ENCODE measurements at regions not wholly inside any gene's neighbourhood (a gene's known extent, or its start where the extent isn't known, plus 50 kb on each side); places are given as distances from the start of the nearest gene placed in this dataset.

DNA sequence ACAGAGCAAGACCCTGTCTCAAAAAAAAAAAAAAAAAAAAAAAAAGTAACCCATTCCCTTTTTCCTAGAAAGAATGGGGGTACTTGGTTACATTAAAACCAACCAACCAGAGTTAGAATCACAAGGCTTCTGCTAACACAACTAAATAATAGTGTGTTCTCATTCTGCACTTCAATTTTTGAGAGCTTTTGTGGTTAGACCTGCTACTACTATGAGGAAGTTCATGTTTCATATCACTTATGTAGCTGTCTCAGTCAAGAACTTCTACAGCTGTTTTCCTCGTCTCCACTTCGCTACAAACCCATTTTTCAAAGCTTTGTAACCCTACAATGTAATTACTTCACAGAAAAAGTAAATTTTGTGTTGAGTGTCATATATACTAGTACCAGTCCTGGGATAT is 58.3 kb downstream of the PDHA2 start:
- Histone ChIP-seq H3K36me3 (ENCODE audit: control insufficient read depth in 2 of 3, insufficient read depth in 3 of 3, low read length in 3 of 3) (no peaks in the 10 kb centered on the region), H3K9me3 (ENCODE audit: control insufficient read depth in 2 of 3, insufficient read depth in 1 of 3, low read length in 3 of 3) (no peaks in the 10 kb centered on the region), H3K27ac (ENCODE audit: low read depth in 2 of 2, low read length in 2 of 2) (no peak overlapping the region), H3K27me3 (ENCODE audit: control insufficient read depth, insufficient read depth, low read length) (no peaks in the 10 kb centered on the region), H3K4me3 (ENCODE audit: low read length in 3 of 3) (no peak overlapping the region), H3K9ac (ENCODE audit: low read length in 3 of 3) (no peak overlapping the region), H3K4me1 (ENCODE audit: control insufficient read depth in 2 of 3, insufficient read depth in 2 of 3, low read depth in 1 of 3, low read length in 3 of 3) (no peaks in the 10 kb centered on the region)
- intact Hi-C loops (cut with DNase I), result no loop called here
- FAIRE-seq (no peak), DNase-seq (no peak)
- TF ChIP-seq, protein P1, sequence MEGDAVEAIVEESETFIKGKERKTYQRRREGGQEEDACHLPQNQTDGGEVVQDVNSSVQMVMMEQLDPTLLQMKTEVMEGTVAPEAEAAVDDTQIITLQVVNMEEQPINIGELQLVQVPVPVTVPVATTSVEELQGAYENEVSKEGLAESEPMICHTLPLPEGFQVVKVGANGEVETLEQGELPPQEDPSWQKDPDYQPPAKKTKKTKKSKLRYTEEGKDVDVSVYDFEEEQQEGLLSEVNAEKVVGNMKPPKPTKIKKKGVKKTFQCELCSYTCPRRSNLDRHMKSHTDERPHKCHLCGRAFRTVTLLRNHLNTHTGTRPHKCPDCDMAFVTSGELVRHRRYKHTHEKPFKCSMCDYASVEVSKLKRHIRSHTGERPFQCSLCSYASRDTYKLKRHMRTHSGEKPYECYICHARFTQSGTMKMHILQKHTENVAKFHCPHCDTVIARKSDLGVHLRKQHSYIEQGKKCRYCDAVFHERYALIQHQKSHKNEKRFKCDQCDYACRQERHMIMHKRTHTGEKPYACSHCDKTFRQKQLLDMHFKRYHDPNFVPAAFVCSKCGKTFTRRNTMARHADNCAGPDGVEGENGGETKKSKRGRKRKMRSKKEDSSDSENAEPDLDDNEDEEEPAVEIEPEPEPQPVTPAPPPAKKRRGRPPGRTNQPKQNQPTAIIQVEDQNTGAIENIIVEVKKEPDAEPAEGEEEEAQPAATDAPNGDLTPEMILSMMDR (IDR thresholded peaks at IDR 0.05; ENCODE audit: borderline replicate concordance, extremely low read depth, insufficient read depth), result no peak

- Histone ChIP-seq H3K9me3 (ENCODE audit: control insufficient read depth in 2 of 3, insufficient read depth in 1 of 3, low read length in 3 of 3) (no peaks in the 10 kb centered on the region), H3K4me3 (ENCODE audit: low read length in 3 of 3) (no peak overlapping the region), H3K27me3 (ENCODE audit: control insufficient read depth, insufficient read depth, low read length) (no peaks in the 10 kb centered on the region), H3K27ac (ENCODE audit: low read depth in 2 of 2, low read length in 2 of 2) (no peak overlapping the region), H3K36me3 (ENCODE audit: control insufficient read depth in 2 of 3, insufficient read depth in 3 of 3, low read length in 3 of 3) (no peaks in the 10 kb centered on the region), H3K4me1 (ENCODE audit: control insufficient read depth in 2 of 3, insufficient read depth in 2 of 3, low read depth in 1 of 3, low read length in 3 of 3) (no peaks in the 10 kb centered on the region), H3K9ac (ENCODE audit: low read length in 3 of 3) (no peak overlapping the region)
- FAIRE-seq (no peak), DNase-seq (no peak)
- intact Hi-C loops (cut with DNase I), result no loop called here
- TF ChIP-seq, protein P1 (IDR thresholded peaks at IDR 0.05; ENCODE audit: borderline replicate concordance, extremely low read depth, insufficient read depth), result no peak
Observed at GRCh38 chr4:95909211-95909610, 69.3 kb downstream of the PDHA2 start.

DNA sequence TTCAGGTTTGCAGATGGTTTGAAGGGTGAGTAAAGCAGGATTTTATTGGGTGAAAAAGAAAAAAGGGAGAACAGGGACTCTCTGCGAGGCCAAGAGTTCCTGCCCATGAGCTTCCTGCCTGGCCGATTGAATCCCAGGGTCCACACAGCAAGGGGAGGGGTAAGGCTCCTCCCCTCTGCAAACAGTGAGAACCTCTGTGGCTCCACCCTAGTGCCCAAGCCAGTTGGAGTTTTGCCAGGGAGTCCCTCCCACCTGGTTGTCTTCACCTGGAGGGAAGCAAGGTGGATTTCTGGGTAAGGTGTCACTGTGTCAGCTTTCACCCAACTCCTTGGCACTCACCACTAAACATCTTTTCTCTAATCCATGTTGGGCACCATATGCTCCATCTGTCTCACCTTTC is 70.9 kb downstream of the PDHA2 start:
- Histone ChIP-seq H3K27ac (ENCODE audit: low read depth in 2 of 2, low read length in 2 of 2) (no peak overlapping the region), H3K4me1 (ENCODE audit: control insufficient read depth in 2 of 3, insufficient read depth in 2 of 3, low read depth in 1 of 3, low read length in 3 of 3) (no peaks in the 10 kb centered on the region), H3K9me3 (ENCODE audit: control insufficient read depth in 2 of 3, insufficient read depth in 1 of 3, low read length in 3 of 3) (no peaks in the 10 kb centered on the region), H3K9ac (ENCODE audit: low read length in 3 of 3) (no peak overlapping the region), H3K36me3 (ENCODE audit: control insufficient read depth in 2 of 3, insufficient read depth in 3 of 3, low read length in 3 of 3) (no peaks in the 10 kb centered on the region), H3K4me3 (ENCODE audit: low read length in 3 of 3) (no peak overlapping the region), H3K27me3 (ENCODE audit: control insufficient read depth, insufficient read depth, low read length) (no peaks in the 10 kb centered on the region)
- no peak for DNase-seq
- no peak for FAIRE-seq
- TF ChIP-seq, protein P1 (IDR thresholded peaks at IDR 0.05; ENCODE audit: borderline replicate concordance, extremely low read depth, insufficient read depth), result no peak
- intact Hi-C loops (cut with DNase I), result no loop called here

GRCh38 chr4:95921470-95921869 is 81.6 kb downstream of the PDHA2 start:
- Histone ChIP-seq H3K27ac (ENCODE audit: low read depth in 2 of 2, low read length in 2 of 2) (no peak overlapping the region), H3K4me3 (ENCODE audit: low read length in 3 of 3) (no peak overlapping the region), H3K4me1 (ENCODE audit: control insufficient read depth in 2 of 3, insufficient read depth in 2 of 3, low read depth in 1 of 3, low read length in 3 of 3) (no peaks in the 10 kb centered on the region), H3K9me3 (ENCODE audit: control insufficient read depth in 2 of 3, insufficient read depth in 1 of 3, low read length in 3 of 3) (peaks cover 0 to under 1% (median 0%) of the 10 kb centered on the region in 3 donors), H3K36me3 (ENCODE audit: control insufficient read depth in 2 of 3, insufficient read depth in 3 of 3, low read length in 3 of 3) (no peaks in the 10 kb centered on the region), H3K27me3 (ENCODE audit: control insufficient read depth, insufficient read depth, low read length) (no peaks in the 10 kb centered on the region), H3K9ac (ENCODE audit: low read length in 3 of 3) (no peak overlapping the region)
- TF ChIP-seq, protein P1 (IDR thresholded peaks at IDR 0.05; ENCODE audit: borderline replicate concordance, extremely low read depth, insufficient read depth), result no peak
- intact Hi-C loops (cut with DNase I), result no loop called here
- DNase-seq (no peak), FAIRE-seq (no peak)

All from kidney (tissue), 13 donors.